Astrocyte of the spinal cord (primary cell): ENCODE measurements at regions not wholly inside any gene's neighbourhood (a gene's known extent, or its start where the extent isn't known, plus 50 kb on each side); places are given as distances from the start of the nearest gene placed in this dataset.

Source experiments
- DNase-seq: peaks from one replicate; pipeline ENCODE4 v3.0.0; 2011; ENCODE audit warnings: low read depth, low spot score
- H3K4me3 ChIP-seq: 2 replicates; pipeline ENCODE4 v1.5.1; 2011; ENCODE audit warnings: low read depth, mild to moderate bottlenecking, low read length, moderate library complexity
- in situ Hi-C: cut with HindIII; loops from 2 replicates; pipeline ENCODE4 v1.10.0; 2017; ENCODE audit warnings: low sequenced_read_pairs
- TF ChIP-seq, protein P1 (sequence below): IDR thresholded peaks from 2 replicates; pipeline ENCODE4 v1.5.1; 2012; ENCODE audit warnings: low read depth, mild to moderate bottlenecking, low read length, inconsistent platforms

DNA sequence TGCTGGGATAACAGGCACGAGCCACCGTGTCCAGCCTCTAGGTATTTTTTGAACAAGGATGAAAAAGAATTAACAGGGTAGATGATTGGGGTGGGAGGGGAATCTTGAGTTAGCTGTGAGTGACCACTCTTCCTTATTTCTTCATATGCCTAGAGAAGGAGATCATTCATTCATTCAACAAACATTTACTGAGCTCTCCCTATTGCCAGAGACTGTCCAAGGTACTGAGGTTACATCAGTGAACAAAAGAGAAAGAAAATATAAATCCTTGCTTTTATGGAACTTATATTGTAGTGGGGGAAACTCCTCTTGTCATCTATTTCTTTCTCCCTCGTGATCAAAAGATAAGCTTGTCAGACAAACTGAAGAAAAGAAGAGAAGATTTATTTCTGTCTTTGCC, 62.9 kb downstream of the S1PR1 start:
- TF ChIP-seq, protein P1, sequence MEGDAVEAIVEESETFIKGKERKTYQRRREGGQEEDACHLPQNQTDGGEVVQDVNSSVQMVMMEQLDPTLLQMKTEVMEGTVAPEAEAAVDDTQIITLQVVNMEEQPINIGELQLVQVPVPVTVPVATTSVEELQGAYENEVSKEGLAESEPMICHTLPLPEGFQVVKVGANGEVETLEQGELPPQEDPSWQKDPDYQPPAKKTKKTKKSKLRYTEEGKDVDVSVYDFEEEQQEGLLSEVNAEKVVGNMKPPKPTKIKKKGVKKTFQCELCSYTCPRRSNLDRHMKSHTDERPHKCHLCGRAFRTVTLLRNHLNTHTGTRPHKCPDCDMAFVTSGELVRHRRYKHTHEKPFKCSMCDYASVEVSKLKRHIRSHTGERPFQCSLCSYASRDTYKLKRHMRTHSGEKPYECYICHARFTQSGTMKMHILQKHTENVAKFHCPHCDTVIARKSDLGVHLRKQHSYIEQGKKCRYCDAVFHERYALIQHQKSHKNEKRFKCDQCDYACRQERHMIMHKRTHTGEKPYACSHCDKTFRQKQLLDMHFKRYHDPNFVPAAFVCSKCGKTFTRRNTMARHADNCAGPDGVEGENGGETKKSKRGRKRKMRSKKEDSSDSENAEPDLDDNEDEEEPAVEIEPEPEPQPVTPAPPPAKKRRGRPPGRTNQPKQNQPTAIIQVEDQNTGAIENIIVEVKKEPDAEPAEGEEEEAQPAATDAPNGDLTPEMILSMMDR = no peak
- DNase-seq = no peak
- in situ Hi-C loops = no loop called here
- H3K4me3 ChIP-seq = no peak overlapping the region

DNA sequence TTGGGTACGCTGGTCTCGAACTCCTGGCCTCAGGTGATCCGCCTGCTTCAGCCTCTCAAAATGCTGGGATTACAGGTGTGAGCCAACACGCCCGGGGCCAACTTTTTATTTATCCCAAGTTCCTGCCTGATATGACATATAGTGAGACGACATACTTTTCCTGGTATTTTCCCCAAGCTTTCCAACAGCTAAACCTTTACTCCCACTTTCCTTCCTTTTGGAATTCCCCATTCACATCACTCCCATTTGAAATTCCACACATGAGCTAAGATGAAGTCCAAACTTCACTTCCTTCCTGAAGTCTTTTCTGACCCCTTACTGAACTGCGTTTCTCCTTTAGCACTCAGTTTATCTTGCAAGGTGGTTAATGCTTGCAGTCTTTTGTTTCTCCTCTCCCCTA, 64.1 kb downstream of the S1PR1 start:
- in situ Hi-C loops = no loop called here
- TF ChIP-seq, protein P1 = no peak
- no peak for DNase-seq
- H3K4me3 ChIP-seq = no peak overlapping the region

DNA sequence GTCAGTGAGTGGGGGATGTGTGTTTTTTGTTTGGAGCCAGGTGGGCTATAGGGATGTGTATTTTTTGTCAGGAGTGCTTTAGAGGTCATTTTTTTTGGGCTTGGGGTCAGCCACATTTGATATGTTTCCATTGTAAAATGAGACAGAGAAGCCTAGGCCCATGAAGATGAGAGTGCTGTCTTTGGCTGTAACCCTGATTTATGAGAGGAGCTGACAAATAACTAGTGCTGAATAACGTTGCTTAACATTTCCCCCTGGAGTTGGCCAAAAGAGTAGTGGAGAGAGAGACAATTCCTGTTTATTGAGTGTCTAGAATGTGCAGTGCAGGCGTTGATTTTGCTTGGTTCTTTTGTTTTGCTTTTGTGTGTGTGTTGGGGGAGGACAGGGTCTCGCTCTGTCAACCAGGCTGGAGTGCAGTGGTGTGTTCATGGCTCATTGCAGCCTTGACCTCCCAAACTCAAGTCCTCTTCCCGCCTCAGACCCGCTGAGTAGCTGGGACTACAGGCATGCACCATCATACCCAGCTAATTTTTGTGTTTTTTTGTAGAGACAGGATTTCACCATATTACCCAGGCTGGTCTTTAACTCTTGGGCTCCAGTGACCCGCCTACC, 64.7 kb downstream of the S1PR1 start:
- in situ Hi-C loops = no loop called here
- no peak for DNase-seq
- no peak overlapping the region for H3K4me3 ChIP-seq
- TF ChIP-seq, protein P1 = no peak

DNA sequence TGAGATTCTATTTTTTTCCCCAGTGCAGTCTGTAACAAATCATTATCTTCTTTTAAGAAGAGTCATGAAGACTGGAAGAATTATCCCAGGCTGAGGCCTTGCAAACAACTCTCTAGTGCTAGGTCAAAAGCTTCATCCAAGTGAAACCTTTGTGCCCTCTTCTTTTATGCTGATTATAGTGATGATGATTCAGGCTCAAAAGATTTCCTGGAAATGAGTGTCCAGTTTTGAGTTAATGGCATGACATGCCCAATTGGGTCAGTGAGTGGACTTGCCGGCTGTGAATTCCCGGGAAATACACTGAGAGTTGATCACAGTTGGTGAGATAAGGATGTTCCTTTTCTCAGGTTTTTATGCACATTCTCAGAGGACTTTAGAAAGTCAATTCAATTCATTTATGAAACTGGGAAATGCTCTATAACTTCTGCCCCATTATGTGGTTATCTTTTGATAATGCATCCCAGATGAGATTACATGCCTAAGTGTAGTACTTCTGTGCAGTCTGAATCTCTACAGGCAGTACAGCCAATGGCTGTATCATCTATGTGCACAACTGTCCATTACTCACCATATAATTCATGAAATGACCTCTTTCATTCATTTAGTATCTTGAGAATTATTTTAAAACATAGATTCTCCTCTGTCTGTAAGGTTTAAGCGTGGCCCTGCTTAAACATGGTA, 66.2 kb downstream of the S1PR1 start:
- in situ Hi-C loops = no loop called here
- TF ChIP-seq, protein P1 = no peak
- no peak overlapping the region for H3K4me3 ChIP-seq
- peak; percentile 20 for DNase-seq

DNA sequence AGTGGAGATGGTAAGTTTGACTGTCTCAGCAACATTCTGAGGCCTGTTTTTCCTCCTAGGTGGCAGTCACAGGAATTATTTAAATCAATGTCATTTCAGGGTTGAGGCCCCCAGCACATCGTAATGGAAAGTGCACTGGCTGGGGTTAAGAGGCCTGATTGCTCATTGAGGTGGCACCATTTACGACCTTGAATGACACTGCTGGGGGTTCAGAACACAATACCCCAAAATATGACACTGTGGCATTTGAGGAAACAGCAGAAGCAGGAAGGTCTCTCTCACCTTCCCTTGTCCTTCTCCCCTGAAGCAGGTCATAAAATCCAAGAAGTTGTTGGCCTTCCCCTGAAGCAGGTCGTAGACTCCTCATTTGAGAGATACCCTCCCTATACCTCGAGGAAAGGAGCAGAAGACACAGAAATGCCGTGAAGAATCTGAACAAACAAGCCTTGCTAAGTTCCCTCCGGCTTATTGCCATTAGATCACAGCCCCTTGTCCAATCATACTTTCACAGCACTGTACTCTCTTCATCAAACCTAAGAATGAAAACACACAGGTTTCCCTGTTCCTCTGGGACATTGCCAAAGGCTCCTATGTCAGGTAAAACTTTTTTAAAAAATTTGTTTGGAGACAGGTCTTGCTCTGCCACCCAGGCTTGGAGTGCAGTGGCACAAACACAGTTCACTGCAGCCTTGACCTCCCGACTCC, 71.3 kb downstream of the S1PR1 start:
- DNase-seq = no peak
- TF ChIP-seq, protein P1 = no peak
- in situ Hi-C loops = no loop called here
- no peak overlapping the region for H3K4me3 ChIP-seq

DNA sequence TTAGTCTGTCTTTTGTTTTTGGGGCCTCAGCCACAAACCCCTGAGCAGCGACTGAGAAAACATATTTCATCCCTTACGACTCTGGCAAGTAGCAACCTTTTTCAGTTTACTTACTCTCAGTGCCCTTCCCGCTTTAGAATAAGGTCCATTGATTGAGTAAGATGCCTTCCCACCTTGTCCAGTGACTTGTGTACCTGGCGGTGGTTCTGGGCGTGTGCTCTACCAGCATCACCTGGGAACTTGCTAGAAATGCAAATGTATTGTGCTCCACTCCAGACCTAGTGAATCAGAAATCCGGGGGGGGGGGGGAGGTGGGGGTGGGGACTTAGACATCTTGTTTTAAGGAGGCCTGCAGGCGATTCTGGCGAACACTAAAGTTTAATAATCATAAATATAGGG, 72.1 kb downstream of the S1PR1 start:
- no peak for DNase-seq
- TF ChIP-seq, protein P1 = no peak
- in situ Hi-C loops = no loop called here
- no peak overlapping the region for H3K4me3 ChIP-seq
